ENCODE measurements at regions not wholly inside any gene's neighbourhood (a gene's known extent, or its start where the extent isn't known, plus 50 kb on each side); places are given as distances from the start of the nearest gene placed in this dataset.

GRCh38 chr2:136167721-136168475 is 49.9 kb upstream of the CXCR4 start:
- no peak for TF ChIP-seq CTCF (IDR thresholded peaks at IDR 0.05)
- TF ChIP-seq ELK1 (IDR thresholded peaks at IDR 0.05; ENCODE audit: low read depth, low read length), result no peak
- TF ChIP-seq ESRRA (IDR thresholded peaks at IDR 0.05; ENCODE audit: borderline replicate concordance, low read length), result no peak
- TF ChIP-seq POLR2A (IDR thresholded peaks at IDR 0.05; ENCODE audit: low read length), result no peak
- TF ChIP-seq EP300 (IDR thresholded peaks at IDR 0.05), result no peak
- TF ChIP-seq CEBPB (IDR thresholded peaks at IDR 0.05), result no peak
- TF ChIP-seq CHD2 (IDR thresholded peaks at IDR 0.05; ENCODE audit: low read length, partially characterized antibody), result no peak
- TF ChIP-seq RAD21 (conservative IDR thresholded peaks at IDR 0.05 in 1 of 2, IDR thresholded peaks at IDR 0.05 in 1 of 2), result no peak
- no peak for TF ChIP-seq NPAS2 (CRISPR knock-in tag; IDR thresholded peaks at IDR 0.05; ENCODE audit: borderline replicate concordance)
- no peak for TF ChIP-seq TP53 (CRISPR knock-in tag; IDR thresholded peaks at IDR 0.05)
- TF ChIP-seq MAZ (IDR thresholded peaks at IDR 0.05; ENCODE audit: borderline replicate concordance, low read depth, low read length), result no peak

Data from A549 (cell line).